ENCODE measurements at regions not wholly inside any gene's neighbourhood (a gene's known extent, or its start where the extent isn't known, plus 50 kb on each side); places are given as distances from the start of the nearest gene placed in this dataset.

GRCh38 chr2:133680343-133681049 is 112.2 kb upstream of the NCKAP5 start:
- TF ChIP-seq BRCA1 (IDR thresholded peaks at IDR 0.05; ENCODE audit: low read depth, low read length) (no peak), SP1 (IDR thresholded peaks at IDR 0.05; ENCODE audit: low read depth, low read length) (no peak), ATF2 (IDR thresholded peaks at IDR 0.05; ENCODE audit: low read length) (no peak), BCL11A (IDR thresholded peaks at IDR 0.05; ENCODE audit: low read depth in 2 of 2, low read length in 2 of 2) (no peak), PHF8 (conservative IDR thresholded peaks at IDR 0.05; ENCODE audit: low read depth, low read length) (no peak), CEBPB (IDR thresholded peaks at IDR 0.05; ENCODE audit: low read depth, low read length) (no peak), CHD2 (IDR thresholded peaks at IDR 0.05; ENCODE audit: low read length) (no peak), POLR2AphosphoS5 (IDR thresholded peaks at IDR 0.05; ENCODE audit: low read depth, low read length) (no peak), SIN3A (conservative IDR thresholded peaks at IDR 0.05 in 1 of 2, IDR thresholded peaks at IDR 0.05 in 1 of 2; ENCODE audit: low read depth in 1 of 2, low read length in 2 of 2) (no peak), CTCF (IDR thresholded peaks at IDR 0.05; ENCODE audit: control extremely low read depth in 1 of 3, insufficient read depth in 1 of 3, low read depth in 1 of 3, low read length in 3 of 3) (no peak), USF2 (IDR thresholded peaks at IDR 0.05; ENCODE audit: low read length) (no peak), HDAC6 (IDR thresholded peaks at IDR 0.05; ENCODE audit: low read depth, low read length) (no peak), POLR2A (IDR thresholded peaks at IDR 0.05; ENCODE audit: control extremely low read depth in 1 of 2, low read depth in 2 of 2, low read length in 2 of 2) (no peak)

Data from H1 (cell line).